ENCODE measurements at regions not wholly inside any gene's neighbourhood (a gene's known extent, or its start where the extent isn't known, plus 50 kb on each side); places are given as distances from the start of the nearest gene placed in this dataset.

GRCh38 chr13:80481588-80481987 is 140.7 kb upstream of the SPRY2 start:
- TF ChIP-seq POLR2AphosphoS5 (IDR thresholded peaks at IDR 0.05) (no peak), CTCF (IDR thresholded peaks at IDR 0.05) (no peak)
